Smooth muscle cell (in vitro differentiated cells): ENCODE measurements at regions not wholly inside any gene's neighbourhood (a gene's known extent, or its start where the extent isn't known, plus 50 kb on each side); places are given as distances from the start of the nearest gene placed in this dataset.

Source experiments
- DNase-seq: peaks from one replicate; lab custom pipeline; 2025; ENCODE audit not compliant: unreplicated experiment; lab: John Stamatoyannopoulos, UW
- H2AFZ ChIP-seq: fragments of 200-600 bp; sonication (generic); 2 replicates; pipeline ENCODE4 v1.6.0; 2016; ENCODE audit warnings: antibody characterized with exemption, low read depth, mild to moderate bottlenecking
- H3F3A ChIP-seq: fragments of 200-600 bp; sonication (generic); 2 replicates; pipeline ENCODE4 v1.6.0; 2017; ENCODE audit warnings: antibody characterized with exemption, low read depth
- H3K27ac ChIP-seq: fragments of 200-600 bp; sonication (generic); 2 replicates; pipeline ENCODE4 v1.5.1; 2016; ENCODE audit warnings: low read depth, mild to moderate bottlenecking
- H3K27me3 ChIP-seq: fragments of 200-600 bp; sonication (generic); 2 replicates; pipeline ENCODE4 v1.6.1; 2016; ENCODE audit warnings: low read depth, mild to moderate bottlenecking
- H3K36me3 ChIP-seq: fragments of 200-600 bp; sonication (generic); 2 replicates; pipeline ENCODE4 v1.5.1; 2016; ENCODE audit warnings: low read depth
- H3K4me1 ChIP-seq: fragments of 200-600 bp; sonication (generic); 2 replicates; pipeline ENCODE4 v1.5.1; 2016; ENCODE audit warnings: low read depth
- H3K4me2 ChIP-seq: fragments of 200-600 bp; sonication (generic); 2 replicates; pipeline ENCODE4 v1.6.0; 2016; ENCODE audit warnings: mild to moderate bottlenecking
- H3K4me3 ChIP-seq: fragments of 200-600 bp; sonication (generic); 2 replicates; pipeline ENCODE4 v1.5.1; 2016; ENCODE audit warnings: mild to moderate bottlenecking
- H3K79me2 ChIP-seq: fragments of 200-600 bp; sonication (generic); 2 replicates; pipeline ENCODE4 v1.6.0; 2016; ENCODE audit warnings: low read depth, mild to moderate bottlenecking
- H3K9ac ChIP-seq: fragments of 200-600 bp; sonication (generic); 2 replicates; pipeline ENCODE4 v1.6.0; 2016; ENCODE audit warnings: low read depth
- H3K9me3 ChIP-seq: fragments of 200-600 bp; sonication (generic); replicated peaks from 2 replicates; pipeline ENCODE4 v1.5.1; 2016; ENCODE audit warnings: low read depth
- H4K20me1 ChIP-seq: fragments of 200-600 bp; sonication (generic); 2 replicates; pipeline ENCODE4 v1.6.0; 2016; ENCODE audit warnings: low read depth
- WGBS: methylation state at CpG from one replicate; pipeline ENCODE4 v1.1.7; 2016; ENCODE audit warnings: low lambda C conversion rate; 5-methylcytosine and 5-hydroxymethylcytosine counted together
- TF ChIP-seq, protein P1 (sequence below): fragments of 200-600 bp; sonication (generic); IDR thresholded peaks from 2 replicates; pipeline ENCODE4 v1.5.1; 2017; ENCODE audit warnings: borderline replicate concordance, mild to moderate bottlenecking, antibody characterized with exemption; ENCODE audit not compliant: insufficient read depth, poor library complexity, severe bottlenecking

DNA sequence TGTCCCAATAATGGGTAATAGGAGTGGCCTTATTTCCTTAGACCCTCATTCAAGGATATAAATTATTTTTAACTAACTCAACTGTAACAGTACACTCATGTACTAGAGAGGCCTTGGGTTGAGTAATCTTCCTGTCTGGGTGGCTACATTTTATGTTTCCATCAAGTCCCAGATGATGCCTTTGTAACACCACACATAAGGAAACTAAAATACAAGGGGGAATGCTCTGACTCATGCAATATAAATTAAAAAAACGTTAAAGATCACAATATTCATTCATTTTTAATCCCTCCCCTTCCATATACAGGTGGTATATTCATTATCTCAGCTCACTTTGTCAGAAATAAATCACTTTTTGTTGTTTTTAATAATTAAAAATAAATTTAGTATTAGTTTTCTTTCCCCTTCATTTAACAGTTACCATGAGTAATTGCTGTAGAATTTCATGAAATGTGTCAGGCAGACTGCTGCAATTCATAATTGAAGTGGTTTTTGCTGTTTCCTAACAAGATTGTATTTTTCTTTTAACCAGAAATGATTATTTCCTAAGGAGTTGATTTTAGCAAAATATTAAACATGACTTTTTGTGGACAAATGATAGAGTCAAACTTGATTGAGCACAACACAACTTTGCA is 1403.6 kb downstream of the SUCLG1 start:
- Histone ChIP-seq H3K4me1 (peaks cover 6% of the 10 kb centered on the region), H3K36me3 (no peaks in the 10 kb centered on the region), H3K27me3 (no peaks in the 10 kb centered on the region), H3F3A (no peaks in the 10 kb centered on the region), H3K4me3 (no peak overlapping the region), H2AFZ (peak overlapping the region; percentile 56), H3K9ac (peak overlapping the region; percentile 29), H3K27ac (peak overlapping the region; percentile 95), H4K20me1 (no peaks in the 10 kb centered on the region), H3K9me3 (peaks cover 11% of the 10 kb centered on the region), H3K79me2 (no peaks in the 10 kb centered on the region), H3K4me2 (peak overlapping the region; percentile 68)
- DNase-seq, result no peak
- 12% methylated on average over 1 of the region's 1 CpG for WGBS
- TF ChIP-seq, protein P1, sequence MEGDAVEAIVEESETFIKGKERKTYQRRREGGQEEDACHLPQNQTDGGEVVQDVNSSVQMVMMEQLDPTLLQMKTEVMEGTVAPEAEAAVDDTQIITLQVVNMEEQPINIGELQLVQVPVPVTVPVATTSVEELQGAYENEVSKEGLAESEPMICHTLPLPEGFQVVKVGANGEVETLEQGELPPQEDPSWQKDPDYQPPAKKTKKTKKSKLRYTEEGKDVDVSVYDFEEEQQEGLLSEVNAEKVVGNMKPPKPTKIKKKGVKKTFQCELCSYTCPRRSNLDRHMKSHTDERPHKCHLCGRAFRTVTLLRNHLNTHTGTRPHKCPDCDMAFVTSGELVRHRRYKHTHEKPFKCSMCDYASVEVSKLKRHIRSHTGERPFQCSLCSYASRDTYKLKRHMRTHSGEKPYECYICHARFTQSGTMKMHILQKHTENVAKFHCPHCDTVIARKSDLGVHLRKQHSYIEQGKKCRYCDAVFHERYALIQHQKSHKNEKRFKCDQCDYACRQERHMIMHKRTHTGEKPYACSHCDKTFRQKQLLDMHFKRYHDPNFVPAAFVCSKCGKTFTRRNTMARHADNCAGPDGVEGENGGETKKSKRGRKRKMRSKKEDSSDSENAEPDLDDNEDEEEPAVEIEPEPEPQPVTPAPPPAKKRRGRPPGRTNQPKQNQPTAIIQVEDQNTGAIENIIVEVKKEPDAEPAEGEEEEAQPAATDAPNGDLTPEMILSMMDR, result no peak

DNA sequence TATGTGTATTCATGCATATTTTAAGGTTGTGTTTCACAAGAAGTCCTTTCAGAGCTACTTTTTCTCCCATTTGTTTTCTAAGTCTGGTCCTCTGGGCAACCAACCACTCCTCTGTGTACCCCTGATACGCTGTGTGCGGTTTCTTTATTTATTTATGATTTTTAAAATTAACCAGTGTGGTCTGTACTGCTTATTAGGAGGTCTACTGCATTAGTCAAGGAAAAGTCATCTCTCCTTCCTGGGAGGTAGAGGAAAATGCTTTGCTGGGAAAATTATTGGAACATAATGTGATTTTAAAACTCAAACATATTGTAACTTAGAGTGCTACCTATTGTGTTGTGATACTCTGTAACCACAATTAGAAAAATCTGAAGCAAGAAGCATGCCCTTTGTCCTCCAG is 1404.3 kb downstream of the SUCLG1 start:
- TF ChIP-seq, protein P1, result no peak
- H3K27ac ChIP-seq, result peak overlapping the region; percentile 95
- H3K4me3 ChIP-seq, result no peak overlapping the region
- WGBS, result 45% methylated on average over 2 of the region's 2 CpGs
- peaks cover 11% of the 10 kb centered on the region for H3K9me3 ChIP-seq
- H4K20me1 ChIP-seq, result no peaks in the 10 kb centered on the region
- peak overlapping the region; percentile 56 for H2AFZ ChIP-seq
- peak overlapping the region; percentile 68 for H3K4me2 ChIP-seq
- H3F3A ChIP-seq, result no peaks in the 10 kb centered on the region
- no peaks in the 10 kb centered on the region for H3K27me3 ChIP-seq
- peak overlapping the region; percentile 29 for H3K9ac ChIP-seq
- H3K4me1 ChIP-seq, result peaks cover 6% of the 10 kb centered on the region
- DNase-seq, result no peak
- H3K36me3 ChIP-seq, result no peaks in the 10 kb centered on the region
- no peaks in the 10 kb centered on the region for H3K79me2 ChIP-seq

DNA sequence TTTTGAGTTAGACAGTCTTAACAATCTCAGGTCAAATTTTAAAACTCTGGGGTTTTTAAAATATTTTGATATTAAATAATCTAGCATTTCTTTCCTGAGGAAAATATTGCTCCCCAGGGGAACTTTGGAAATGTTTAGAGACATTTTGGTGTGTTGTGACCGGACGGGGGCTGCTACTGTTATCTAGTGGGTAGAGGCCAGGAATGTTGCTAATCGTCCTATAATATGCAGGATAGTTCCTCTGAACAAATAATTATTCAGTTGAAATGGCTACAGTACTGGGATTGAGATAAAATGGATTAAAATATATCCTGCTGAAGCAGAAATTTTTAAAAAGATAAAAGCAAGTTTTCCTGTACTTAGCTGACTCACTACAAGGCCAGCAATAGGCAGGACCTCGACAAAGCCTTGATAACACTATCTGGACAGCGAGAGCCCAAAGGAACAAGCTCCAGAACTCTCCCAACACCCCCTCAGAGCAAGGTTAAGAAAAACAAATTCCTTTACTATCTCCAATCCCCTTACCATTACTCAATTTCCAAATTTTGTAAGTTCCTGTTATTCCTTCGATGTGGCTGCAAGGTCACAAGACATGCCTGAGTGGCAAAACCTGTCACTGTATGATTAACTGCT is 1407.4 kb downstream of the SUCLG1 start:
- WGBS, result 23% methylated on average over 6 of the region's 6 CpGs
- H3F3A ChIP-seq, result no peaks in the 10 kb centered on the region

More for the DNA sequence above, 1407.4 kb downstream of the SUCLG1 start:
- Histone ChIP-seq H3K9me3 (no peaks in the 10 kb centered on the region), H3K79me2 (no peaks in the 10 kb centered on the region), H2AFZ (no peak overlapping the region), H3K27me3 (no peaks in the 10 kb centered on the region), H3K9ac (no peak overlapping the region), H3K27ac (peak overlapping the region; percentile 31), H4K20me1 (no peaks in the 10 kb centered on the region), H3K36me3 (no peaks in the 10 kb centered on the region), H3K4me2 (peak overlapping the region; percentile 4), H3K4me1 (peaks cover 6% of the 10 kb centered on the region), H3K4me3 (no peak overlapping the region)
- no peak for DNase-seq
- TF ChIP-seq, protein P1, result no peak
